ENCODE measurements at regions not wholly inside any gene's neighbourhood (a gene's known extent, or its start where the extent isn't known, plus 50 kb on each side); places are given as distances from the start of the nearest gene placed in this dataset.

DNA sequence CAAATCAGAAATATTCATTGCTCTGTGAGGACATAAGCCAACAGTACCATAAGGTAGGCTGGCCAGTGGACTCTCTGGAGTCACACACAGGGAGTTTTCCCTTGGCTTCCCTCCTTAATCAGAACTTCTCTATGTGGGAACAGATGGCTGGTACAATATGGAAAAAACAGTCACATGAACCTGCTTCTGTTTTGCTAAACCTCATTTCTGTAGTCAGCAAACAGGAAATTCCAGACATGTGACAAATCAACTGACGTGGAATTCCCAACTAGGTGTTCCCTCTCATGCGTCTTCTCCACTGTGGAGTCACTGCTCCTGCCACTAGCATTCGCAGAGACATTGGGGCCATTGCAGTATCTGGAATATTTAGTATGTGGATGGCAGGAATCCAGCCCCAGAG lies 617.6 kb downstream of the KIF4B start:
- H2AK9ac ChIP-seq (replicated peaks; ENCODE audit: low read depth, low read length, poor library complexity) = no peak overlapping the region
- ATAC-seq (ENCODE audit: low read depth) (no peak), DNase-seq (no peak)
- H2AK5ac ChIP-seq (ENCODE audit: low read depth, low read length) = no peak overlapping the region
- no peak overlapping the region for H4K8ac ChIP-seq (ENCODE audit: low read depth in 2 of 2, low read length in 2 of 2)
- no peak overlapping the region for H4K91ac ChIP-seq (ENCODE audit: insufficient read depth, low read depth, low read length)
- ChIA-PET POLR2A (ENCODE audit: unreplicated experiment) (no interaction called here), CTCF (no interaction called here)
- BruUV-seq (replicated peaks) = no TSS peak
- in situ Hi-C loops (cut with MboI; ENCODE audit: low sequenced_read_pairs) = no loop called here
- H3K27me3 ChIP-seq (ENCODE audit: control insufficient read depth, insufficient read depth, low read length) = no peaks in the 10 kb centered on the region
- no peaks in the 10 kb centered on the region for H3K4me1 ChIP-seq (ENCODE audit: control insufficient read depth, insufficient read depth, low read length)
- intact Hi-C loops (cut with micrococcal nuclease) = no loop called here
- dilution Hi-C loops (cut with HindIII; ENCODE audit: low sequenced_read_pairs, unreplicated experiment) = no loop called here
- H3K4me2 ChIP-seq (ENCODE audit: low read depth, low read length) = no peak overlapping the region
- H3K79me1 ChIP-seq (ENCODE audit: low read depth in 1 of 2, low read length in 2 of 2) = no peaks in the 10 kb centered on the region
- no peak overlapping the region for H3K23ac ChIP-seq (ENCODE audit: low read depth, low read length)
- no peak overlapping the region for H4K5ac ChIP-seq (ENCODE audit: low read depth, low read length)
- no peak overlapping the region for H2BK120ac ChIP-seq (ENCODE audit: low read depth, low read length)
- no peak overlapping the region for H3K27ac ChIP-seq (ENCODE audit: insufficient read depth, low read length)
- TF ChIP-seq RAD21 (IDR thresholded peaks at IDR 0.05; ENCODE audit: low read length) = no peak
- no peak for TF ChIP-seq POLR2A (IDR thresholded peaks at IDR 0.05; ENCODE audit: low read depth, low read length)
- TF ChIP-seq, protein P1, sequence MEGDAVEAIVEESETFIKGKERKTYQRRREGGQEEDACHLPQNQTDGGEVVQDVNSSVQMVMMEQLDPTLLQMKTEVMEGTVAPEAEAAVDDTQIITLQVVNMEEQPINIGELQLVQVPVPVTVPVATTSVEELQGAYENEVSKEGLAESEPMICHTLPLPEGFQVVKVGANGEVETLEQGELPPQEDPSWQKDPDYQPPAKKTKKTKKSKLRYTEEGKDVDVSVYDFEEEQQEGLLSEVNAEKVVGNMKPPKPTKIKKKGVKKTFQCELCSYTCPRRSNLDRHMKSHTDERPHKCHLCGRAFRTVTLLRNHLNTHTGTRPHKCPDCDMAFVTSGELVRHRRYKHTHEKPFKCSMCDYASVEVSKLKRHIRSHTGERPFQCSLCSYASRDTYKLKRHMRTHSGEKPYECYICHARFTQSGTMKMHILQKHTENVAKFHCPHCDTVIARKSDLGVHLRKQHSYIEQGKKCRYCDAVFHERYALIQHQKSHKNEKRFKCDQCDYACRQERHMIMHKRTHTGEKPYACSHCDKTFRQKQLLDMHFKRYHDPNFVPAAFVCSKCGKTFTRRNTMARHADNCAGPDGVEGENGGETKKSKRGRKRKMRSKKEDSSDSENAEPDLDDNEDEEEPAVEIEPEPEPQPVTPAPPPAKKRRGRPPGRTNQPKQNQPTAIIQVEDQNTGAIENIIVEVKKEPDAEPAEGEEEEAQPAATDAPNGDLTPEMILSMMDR (conservative IDR thresholded peaks at IDR 0.05; ENCODE audit: low read depth, low read length) = no peak
- TF ChIP-seq, protein P2, sequence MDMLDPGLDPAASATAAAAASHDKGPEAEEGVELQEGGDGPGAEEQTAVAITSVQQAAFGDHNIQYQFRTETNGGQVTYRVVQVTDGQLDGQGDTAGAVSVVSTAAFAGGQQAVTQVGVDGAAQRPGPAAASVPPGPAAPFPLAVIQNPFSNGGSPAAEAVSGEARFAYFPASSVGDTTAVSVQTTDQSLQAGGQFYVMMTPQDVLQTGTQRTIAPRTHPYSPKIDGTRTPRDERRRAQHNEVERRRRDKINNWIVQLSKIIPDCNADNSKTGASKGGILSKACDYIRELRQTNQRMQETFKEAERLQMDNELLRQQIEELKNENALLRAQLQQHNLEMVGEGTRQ (IDR thresholded peaks at IDR 0.05; ENCODE audit: low read depth, low read length) = no peak
- TF ChIP-seq MAZ (IDR thresholded peaks at IDR 0.05; ENCODE audit: borderline replicate concordance, low read depth, low read length) = no peak
- no peak for TF ChIP-seq NFE2L2 (IDR thresholded peaks at IDR 0.05; ENCODE audit: low read depth, low read length)
- TF ChIP-seq, protein P3, sequence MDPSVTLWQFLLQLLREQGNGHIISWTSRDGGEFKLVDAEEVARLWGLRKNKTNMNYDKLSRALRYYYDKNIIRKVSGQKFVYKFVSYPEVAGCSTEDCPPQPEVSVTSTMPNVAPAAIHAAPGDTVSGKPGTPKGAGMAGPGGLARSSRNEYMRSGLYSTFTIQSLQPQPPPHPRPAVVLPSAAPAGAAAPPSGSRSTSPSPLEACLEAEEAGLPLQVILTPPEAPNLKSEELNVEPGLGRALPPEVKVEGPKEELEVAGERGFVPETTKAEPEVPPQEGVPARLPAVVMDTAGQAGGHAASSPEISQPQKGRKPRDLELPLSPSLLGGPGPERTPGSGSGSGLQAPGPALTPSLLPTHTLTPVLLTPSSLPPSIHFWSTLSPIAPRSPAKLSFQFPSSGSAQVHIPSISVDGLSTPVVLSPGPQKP (IDR thresholded peaks at IDR 0.05; ENCODE audit: borderline replicate concordance, low read depth, low read length) = no peak
- no peak for TF ChIP-seq MXI1 (IDR thresholded peaks at IDR 0.05; ENCODE audit: borderline replicate concordance, low read depth, low read length)
- TF ChIP-seq CEBPB (IDR thresholded peaks at IDR 0.05; ENCODE audit: low read depth, low read length) = no peak
- no peak for TF ChIP-seq BHLHE40 (IDR thresholded peaks at IDR 0.05; ENCODE audit: low read depth, low read length)
- TF ChIP-seq MAFK (IDR thresholded peaks at IDR 0.05; ENCODE audit: low read depth, low read length) = no peak
- no peak for TF ChIP-seq SMC3 (IDR thresholded peaks at IDR 0.05; ENCODE audit: low read depth, low read length)
- TF ChIP-seq FOS (IDR thresholded peaks at IDR 0.05; ENCODE audit: low read depth, low read length) = no peak
- no peak for TF ChIP-seq CHD1 (IDR thresholded peaks at IDR 0.05; ENCODE audit: low read depth, low read length)
- TF ChIP-seq RFX5 (IDR thresholded peaks at IDR 0.05; ENCODE audit: low read depth, low read length) = no peak
- no peak for TF ChIP-seq RCOR1 (IDR thresholded peaks at IDR 0.05; ENCODE audit: insufficient replicate concordance, low read length)
- H3K4ac ChIP-seq (ENCODE audit: low read depth, low read length) = no peak overlapping the region
- no peak overlapping the region for H2BK15ac ChIP-seq (ENCODE audit: low read depth, low read length)
- H2AFZ ChIP-seq (replicated peaks; ENCODE audit: low read length, poor library complexity) = no peak overlapping the region
- H3K14ac ChIP-seq (replicated peaks; ENCODE audit: low read depth, low read length) = no peak overlapping the region
- no peak overlapping the region for H3K9ac ChIP-seq (ENCODE audit: low read depth, low read length)
- WGBS, 2 experiments (ENCODE audit: extremely low coverage in 2 of 2, insufficient read length in 1 of 2) = no CpG with 5 or more reads among the region's 3 CpGs
- H4K20me1 ChIP-seq (ENCODE audit: insufficient read depth, low read length) = no peaks in the 10 kb centered on the region
- no peaks in the 10 kb centered on the region for H3K9me1 ChIP-seq (ENCODE audit: insufficient read depth, low read length)
- no peak overlapping the region for H3K4me3 ChIP-seq (ENCODE audit: insufficient read depth, low read depth, low read length)
- no peak overlapping the region for H3K18ac ChIP-seq (ENCODE audit: low read depth, low read length)
- no peak overlapping the region for H2BK20ac ChIP-seq (ENCODE audit: low read depth, low read length)
- peaks cover 15% of the 10 kb centered on the region for H3K9me3 ChIP-seq (ENCODE audit: control insufficient read depth, insufficient read depth, low read length)
- no peaks in the 10 kb centered on the region for H3K36me3 ChIP-seq (ENCODE audit: control insufficient read depth, insufficient read depth, low read length)
- no peak overlapping the region for H3K56ac ChIP-seq (ENCODE audit: extremely low read depth, insufficient read depth, low read length)
- H2BK5ac ChIP-seq (ENCODE audit: low read depth, low read length, poor library complexity, severe bottlenecking) = no peak overlapping the region
